ENCODE measurements at regions not wholly inside any gene's neighbourhood (a gene's known extent, or its start where the extent isn't known, plus 50 kb on each side); places are given as distances from the start of the nearest gene placed in this dataset.

GRCh38 chr10:58041901-58042300 is 225.8 kb downstream of the IPMK start:
- peak in 1 of 2 donors; percentile 13 for DNase-seq (ENCODE audit: low read depth in 2 of 2)
- TF ChIP-seq CTCF (IDR thresholded peaks at IDR 0.05; ENCODE audit: low read depth, low read length): no peak
- no peak overlapping the region for H3K4me3 ChIP-seq (replicated peaks in 1 of 2; ENCODE audit: low read depth in 2 of 2, low read length in 2 of 2)

- peak in 1 of 2 donors; percentile 6 for DNase-seq (ENCODE audit: low read depth in 2 of 2)
- no peak for TF ChIP-seq CTCF (IDR thresholded peaks at IDR 0.05; ENCODE audit: low read depth, low read length)
- no peak overlapping the region for H3K4me3 ChIP-seq (replicated peaks in 1 of 2; ENCODE audit: low read depth in 2 of 2, low read length in 2 of 2)
Observed at GRCh38 chr10:58030208-58030607, 237.5 kb downstream of the IPMK start.

GRCh38 chr10:58028597-58029366 is 238.9 kb downstream of the IPMK start:
- H3K4me3 ChIP-seq (replicated peaks in 1 of 2; ENCODE audit: low read depth in 2 of 2, low read length in 2 of 2): no peak overlapping the region
- peak; percentile 75 to 94 for DNase-seq (ENCODE audit: low read depth in 2 of 2)
- no peak for TF ChIP-seq CTCF (IDR thresholded peaks at IDR 0.05; ENCODE audit: low read depth, low read length)

GRCh38 chr10:58027426-58027825 is 240.3 kb downstream of the IPMK start:
- DNase-seq (ENCODE audit: low read depth in 2 of 2): no peak
- no peak for TF ChIP-seq CTCF (IDR thresholded peaks at IDR 0.05; ENCODE audit: low read depth, low read length)
- no peak overlapping the region for H3K4me3 ChIP-seq (replicated peaks in 1 of 2; ENCODE audit: low read depth in 2 of 2, low read length in 2 of 2)

GRCh38 chr10:58026036-58026435 is 241.7 kb downstream of the IPMK start:
- TF ChIP-seq CTCF (IDR thresholded peaks at IDR 0.05; ENCODE audit: low read depth, low read length): no peak
- no peak for DNase-seq (ENCODE audit: low read depth in 2 of 2)
- H3K4me3 ChIP-seq (replicated peaks in 1 of 2; ENCODE audit: low read depth in 2 of 2, low read length in 2 of 2): no peak overlapping the region

GRCh38 chr10:58023341-58024073 is 244.2 kb downstream of the IPMK start:
- DNase-seq (ENCODE audit: low read depth in 2 of 2): peak; percentile 76 to 96
- no peak overlapping the region for H3K4me3 ChIP-seq (replicated peaks in 1 of 2; ENCODE audit: low read depth in 2 of 2, low read length in 2 of 2)
- TF ChIP-seq CTCF (IDR thresholded peaks at IDR 0.05; ENCODE audit: low read depth, low read length): no peak
